ENCODE measurements at regions not wholly inside any gene's neighbourhood (a gene's known extent, or its start where the extent isn't known, plus 50 kb on each side); places are given as distances from the start of the nearest gene placed in this dataset.
"Not testable (repeated sequence)": the region's sequence is repeated elsewhere in the genome, so short reads cannot be mapped to it uniquely, and the experiment has no call there.

DNA sequence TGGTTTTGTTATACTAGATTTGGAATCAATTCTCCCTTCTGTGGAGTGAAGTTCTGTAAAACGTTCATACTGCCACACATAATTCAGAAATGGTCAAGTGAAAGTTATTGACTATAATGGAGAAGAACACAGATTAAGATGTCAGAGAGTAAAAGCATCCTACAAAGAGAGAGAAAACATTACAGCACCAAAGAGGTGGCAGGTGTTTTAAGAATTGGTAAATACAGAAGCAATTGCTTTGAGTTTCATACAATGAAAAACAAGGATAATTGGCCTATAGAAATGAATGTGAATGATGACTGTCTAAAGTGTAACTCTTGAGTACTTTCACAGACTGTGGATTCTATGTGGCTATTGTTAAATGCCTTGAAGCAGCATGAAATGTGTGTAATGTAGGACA lies 435.6 kb upstream of the SMIM31 start:
- DNase-seq (ENCODE audit: low read depth): no peak

DNA sequence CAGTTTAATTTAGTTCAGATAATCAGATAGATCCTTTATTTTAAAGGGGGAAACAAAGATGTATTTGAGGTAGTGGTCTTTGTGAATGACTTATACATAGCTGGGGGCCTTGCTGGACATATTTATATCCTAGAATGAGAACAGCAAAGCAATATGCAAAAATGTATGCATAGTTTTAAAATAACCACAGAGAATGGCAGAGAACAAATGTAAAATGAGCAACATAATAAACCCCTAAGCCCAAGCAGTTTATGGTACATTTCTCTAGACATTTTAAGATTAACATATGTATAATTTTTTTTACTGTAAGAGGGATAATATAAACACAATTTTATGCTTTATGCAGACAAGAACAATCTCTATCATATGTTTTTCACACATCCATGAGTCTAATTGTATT lies 434.2 kb upstream of the SMIM31 start:
- no peak for DNase-seq (ENCODE audit: low read depth)

DNA sequence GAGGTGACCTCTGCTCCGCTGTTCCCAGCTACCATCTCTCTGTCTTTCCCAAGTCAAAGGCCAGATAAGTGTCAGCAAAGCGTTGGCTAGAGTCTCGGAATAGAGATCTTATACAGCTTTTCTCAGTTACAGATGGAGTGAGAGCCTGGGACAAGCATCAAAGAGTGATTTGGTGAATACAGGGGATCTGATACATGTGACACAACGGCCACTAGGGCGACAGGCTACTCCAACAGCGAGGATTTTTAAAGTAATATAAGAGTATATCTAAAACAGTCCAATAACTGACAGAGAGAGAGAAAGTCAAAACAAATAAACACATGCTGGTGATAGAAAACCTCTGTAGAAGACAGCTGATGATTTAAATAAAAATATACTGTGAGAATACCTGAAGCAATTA lies 433.1 kb upstream of the SMIM31 start:
- no peak for DNase-seq (ENCODE audit: low read depth)

DNA sequence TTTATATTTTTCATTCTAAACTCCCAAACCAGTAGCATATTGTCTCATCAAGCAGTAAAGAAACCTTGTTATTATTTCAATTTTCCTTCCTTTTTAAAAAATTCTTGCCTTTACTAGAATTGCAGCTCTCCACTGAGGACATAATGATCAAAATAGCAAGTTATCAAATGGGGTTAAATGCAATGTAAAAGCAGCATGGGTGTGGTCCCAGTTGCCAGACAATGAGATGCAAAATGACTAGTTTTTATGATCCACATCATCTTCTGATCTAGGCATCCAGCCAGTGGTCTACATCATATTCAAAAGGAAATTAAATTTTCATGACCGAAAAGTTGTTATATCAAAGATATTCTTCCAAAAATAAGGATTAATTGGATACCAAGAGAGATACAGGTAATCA lies 427.9 kb upstream of the SMIM31 start:
- no peak for DNase-seq (ENCODE audit: low read depth)

DNA sequence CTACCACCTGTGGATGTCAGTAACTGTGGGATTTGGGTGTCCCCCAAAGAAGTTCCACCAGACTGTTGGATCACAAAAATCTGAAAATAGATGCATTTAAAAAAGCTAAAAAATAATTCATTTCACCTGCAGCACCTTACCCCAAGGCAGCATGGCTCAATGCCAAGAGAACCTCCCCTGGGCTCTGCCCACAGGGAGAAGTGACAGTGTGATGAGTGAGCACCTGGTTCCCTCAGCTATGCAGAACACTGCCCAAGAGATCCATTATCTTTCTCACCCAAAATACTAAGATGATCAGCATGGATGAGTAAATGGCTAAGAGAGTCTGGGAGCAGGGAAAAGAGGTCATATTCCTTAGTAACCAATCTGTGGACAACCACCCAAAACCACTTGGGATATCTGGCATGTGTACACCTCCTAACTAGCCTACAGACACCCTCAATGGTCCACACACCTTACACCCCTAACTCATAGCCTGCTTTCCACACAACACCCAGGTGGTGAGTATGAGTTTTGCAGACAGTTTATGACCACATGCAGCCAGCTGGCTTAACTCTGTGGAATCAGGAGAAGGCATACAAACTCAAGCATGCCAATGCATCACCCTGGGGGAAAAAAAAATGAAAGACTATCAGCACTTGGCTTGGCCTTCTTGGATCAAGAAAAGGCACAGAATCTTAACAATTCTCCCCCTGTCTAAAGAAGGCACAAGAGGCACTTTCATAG lies 416.5 kb upstream of the SMIM31 start:
- DNase-seq (ENCODE audit: low read depth): no peak

DNA sequence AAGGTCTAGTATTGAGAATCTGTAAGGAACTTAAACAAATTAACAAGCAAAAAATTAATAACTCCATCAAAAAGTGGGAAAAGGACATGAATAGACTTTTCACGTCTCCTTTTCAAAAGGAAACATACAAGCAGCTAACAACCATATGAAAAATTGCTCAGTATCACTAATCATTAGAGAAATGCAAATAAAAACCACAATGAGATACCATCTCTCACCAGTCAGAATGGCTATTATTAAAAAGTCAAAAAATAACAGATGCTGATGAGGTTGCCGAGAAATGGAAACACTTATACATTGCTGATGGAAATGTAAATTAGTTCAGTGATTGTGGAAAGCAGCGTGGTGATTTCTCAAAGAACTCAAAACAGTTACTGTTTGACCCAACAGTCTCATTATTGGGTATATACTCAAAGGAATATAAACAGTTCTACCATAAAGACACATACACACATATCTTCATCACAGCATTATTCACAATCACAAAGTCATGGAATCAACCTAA lies 410.4 kb upstream of the SMIM31 start:
- DNase-seq (ENCODE audit: low read depth): no peak

DNA sequence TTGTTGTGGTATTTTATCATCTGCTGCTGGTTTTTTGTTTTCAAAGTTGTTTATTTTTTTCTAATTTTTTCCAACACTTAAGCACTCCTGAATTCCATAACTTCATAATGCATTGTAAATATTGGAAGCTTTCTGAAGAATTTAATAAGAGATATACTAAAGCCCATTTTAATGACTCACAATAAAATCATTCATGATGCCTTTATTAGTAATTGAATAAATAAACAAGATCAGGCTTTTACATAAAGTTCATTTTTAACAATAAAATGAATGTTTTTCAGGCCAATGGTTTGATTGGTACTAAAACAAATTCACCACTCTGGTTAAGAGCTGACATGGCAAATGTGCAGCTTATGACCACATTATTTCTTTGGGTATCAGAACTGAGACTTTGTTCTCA lies 408.2 kb upstream of the SMIM31 start:
- no peak for DNase-seq (ENCODE audit: low read depth)

DNA sequence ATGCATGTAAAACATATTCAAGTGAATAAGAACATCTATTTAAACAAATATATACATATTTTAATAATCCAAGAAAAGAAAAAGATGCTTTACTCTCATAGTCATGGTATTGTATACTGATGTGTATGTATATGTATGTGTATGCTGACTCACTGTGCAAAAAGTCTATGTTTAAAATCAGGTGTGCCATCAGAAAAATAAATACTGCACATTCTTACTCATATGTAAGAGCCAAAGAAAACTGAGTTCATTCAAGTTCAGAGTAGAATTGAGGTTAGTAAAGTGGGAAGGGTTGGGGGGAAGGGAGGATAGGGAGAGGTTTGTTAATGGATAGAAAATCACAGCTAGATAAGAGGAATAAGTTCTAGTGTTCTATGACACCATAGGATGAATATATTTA lies 403.9 kb upstream of the SMIM31 start:
- no peak for DNase-seq (ENCODE audit: low read depth)

DNA sequence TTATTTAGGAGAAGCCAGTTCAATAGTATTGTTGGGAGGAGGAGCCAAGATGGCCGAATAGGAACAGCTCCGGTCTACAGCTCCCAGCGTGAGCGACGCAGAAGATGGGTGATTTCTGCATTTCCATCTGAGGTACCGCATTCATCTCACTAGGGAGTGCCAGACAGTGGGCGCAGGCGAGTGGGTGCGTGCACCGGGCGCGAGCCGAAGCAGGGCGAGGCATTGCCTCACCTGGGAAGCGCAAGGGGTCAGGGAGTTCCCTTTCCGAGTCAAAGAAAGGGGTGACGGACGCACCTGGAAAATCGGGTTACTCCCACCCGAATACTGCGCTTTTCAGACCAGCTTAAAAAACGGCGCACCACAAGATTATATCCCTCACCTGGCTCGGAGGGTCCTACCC lies 403.2 kb upstream of the SMIM31 start:
- not testable (repeated sequence) for DNase-seq (ENCODE audit: low read depth)

DNA sequence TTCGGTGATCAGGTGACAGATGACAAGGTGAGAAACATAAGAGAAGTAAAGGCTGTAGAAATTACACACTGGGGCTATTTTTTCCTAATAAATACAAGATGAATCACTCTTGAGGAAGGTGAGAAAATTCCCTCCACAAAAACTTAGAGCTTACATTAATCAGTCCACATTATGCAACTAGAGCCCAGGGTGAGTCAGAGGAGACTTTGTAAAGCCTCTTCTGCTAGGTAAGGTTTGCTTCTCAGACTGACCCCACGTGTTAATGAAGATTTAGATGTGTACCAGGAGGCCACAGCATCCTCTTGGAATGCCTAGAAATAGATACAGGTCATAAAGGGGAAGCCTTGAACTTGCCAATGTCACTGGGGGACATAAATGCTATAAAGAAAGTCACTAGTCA lies 396.0 kb upstream of the SMIM31 start:
- DNase-seq (ENCODE audit: low read depth): no peak

DNA sequence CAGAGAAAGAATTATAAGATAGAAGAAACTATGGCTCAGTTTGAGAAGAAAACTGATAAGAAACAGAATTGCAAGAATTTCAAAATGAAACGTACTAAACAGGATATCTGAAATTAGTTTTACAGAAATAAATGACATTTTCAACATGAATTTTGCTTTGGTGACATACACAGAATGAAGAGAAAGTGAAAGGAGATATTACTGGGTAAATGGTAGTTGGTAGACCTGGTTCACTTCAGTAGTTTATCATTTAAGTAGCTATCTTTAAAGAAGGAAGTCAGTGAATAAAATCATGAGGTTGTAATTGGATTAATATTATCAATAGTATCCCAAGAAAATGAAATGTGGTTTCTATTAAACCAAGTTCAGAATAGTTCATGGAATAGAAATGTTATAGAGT lies 395.5 kb upstream of the SMIM31 start:
- no peak for DNase-seq (ENCODE audit: low read depth)

DNA sequence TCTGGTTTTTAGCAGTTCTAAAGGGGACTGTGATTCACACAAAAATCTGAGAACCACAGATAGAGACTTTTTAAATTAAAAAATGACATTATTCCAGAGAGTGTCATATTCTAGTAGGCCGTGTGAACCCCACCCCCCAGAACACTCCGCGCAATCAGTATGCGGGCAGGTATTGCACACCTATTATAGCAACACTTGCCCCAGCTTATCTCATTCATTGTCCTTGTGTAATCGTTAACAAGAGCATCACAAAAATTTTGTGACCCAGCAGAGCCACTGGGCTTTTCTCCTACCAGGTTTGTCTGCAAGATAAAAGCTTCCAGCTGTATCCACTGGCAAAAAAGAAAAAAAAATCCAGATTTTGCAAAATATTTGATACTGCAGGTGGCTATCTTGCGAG lies 394.1 kb upstream of the SMIM31 start:
- DNase-seq (ENCODE audit: low read depth): no peak

DNA sequence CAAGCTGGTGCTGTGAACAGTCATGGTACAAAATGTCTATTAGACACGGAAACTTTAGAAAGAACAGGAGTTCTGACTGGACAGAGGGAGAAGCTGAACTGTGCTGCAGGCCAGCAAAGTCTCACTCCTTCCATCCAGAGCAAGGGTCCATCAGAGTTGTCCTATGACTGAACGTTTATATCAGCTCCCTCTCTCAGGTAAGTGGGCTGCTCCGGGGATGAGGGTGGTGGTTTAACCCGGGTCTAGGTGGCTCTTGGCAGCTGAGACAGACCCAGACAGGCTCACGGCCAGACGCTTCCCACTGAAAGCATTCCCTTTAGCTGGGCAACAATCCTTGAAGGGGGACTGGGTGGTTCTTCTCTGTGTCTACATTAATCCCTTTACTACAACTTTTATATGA lies 385.0 kb upstream of the SMIM31 start:
- DNase-seq (ENCODE audit: low read depth): no peak

DNA sequence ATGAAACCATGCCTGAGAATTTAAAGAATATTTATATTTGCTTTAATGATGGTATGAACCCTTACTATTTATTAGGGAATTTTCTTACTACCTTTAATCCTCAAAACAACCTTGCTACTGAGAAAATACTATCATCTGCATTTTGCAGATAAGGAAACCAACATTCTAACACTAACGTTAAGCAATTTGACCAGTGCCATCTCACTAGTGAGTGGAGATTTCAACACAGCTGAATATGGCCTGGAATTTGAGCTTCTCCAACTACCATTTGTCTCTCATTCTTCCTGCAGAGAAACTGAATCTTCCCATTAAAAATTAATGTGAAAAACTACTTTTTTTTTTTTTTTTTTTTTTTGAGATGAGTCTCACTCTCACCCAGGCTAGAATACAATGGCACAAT lies 380.9 kb upstream of the SMIM31 start:
- no peak for DNase-seq (ENCODE audit: low read depth)

DNA sequence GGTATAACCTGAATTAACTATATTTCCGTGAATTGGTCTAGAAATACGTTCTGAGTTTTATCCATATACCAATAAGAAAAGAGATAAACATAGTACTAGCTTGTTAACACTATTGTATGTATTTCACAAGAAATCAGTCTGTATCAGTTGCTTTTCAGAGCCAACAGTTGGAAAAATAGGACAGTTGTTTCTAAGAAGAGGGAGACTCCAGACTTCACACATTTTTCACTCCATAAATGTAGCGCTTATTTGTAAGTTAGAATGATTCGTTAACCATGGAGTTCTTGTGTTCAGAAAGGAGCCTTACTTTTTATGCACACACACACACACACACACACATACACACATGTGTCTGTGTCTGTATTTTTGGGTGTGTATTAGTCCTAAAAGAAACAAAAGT lies 376.7 kb upstream of the SMIM31 start:
- DNase-seq (ENCODE audit: low read depth): no peak

DNA sequence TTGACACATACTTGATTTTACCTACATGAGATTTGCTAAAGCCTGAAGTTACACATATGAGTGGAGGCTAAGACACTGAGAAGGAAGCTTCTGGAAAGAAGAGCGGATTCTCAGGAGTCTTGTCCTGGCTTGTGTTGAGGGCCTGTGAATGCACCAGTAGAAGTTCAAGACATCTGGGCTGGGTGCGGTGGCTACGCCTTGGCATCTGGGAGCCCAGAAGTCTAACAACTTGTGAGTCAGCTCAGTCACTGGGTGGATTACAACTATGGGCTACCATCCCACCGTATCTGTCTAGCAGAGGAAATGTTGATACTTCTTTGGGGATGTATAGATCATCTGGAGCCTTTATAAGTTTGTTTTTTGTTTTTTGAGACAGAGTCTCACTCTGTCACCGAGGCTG lies 375.6 kb upstream of the SMIM31 start:
- no peak for DNase-seq (ENCODE audit: low read depth)

DNA sequence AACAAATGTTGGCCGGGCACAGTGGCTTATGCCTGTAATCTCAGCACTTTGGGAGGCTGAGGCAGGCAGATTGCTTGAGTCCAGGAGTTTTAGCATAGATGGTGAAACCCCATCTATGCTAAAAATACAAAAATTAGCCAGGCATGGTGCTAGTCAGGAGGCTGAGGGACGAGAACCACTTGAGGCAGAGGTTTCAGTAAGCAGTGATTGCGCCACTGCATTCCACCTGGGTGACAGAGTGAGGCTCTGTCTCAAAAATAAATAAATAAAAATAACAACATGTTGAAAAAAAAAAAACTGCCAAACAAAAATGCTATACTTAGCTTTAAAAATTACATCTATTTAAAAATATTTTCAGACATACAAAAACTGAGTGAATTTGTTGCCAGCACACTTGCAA lies 374.2 kb upstream of the SMIM31 start:
- DNase-seq (ENCODE audit: low read depth): no peak

DNA sequence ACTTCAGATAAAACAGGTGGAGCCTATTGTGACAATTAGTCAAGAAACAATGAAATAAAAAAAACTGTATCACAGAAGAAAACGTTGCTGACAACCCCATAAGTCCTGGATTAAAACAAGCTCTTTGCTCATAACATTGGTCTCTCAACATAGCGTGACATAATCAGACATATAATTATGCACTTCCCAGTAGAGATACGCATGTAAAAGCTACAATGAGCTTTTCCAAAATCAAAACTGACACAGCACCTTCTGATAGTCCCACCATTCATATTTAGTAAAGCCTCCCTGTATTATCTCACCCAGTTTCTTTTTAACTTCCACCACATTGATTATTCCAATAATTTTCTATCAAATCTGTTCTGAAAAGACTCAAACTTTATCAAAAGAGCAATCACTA lies 372.1 kb upstream of the SMIM31 start:
- no peak for DNase-seq (ENCODE audit: low read depth)

DNA sequence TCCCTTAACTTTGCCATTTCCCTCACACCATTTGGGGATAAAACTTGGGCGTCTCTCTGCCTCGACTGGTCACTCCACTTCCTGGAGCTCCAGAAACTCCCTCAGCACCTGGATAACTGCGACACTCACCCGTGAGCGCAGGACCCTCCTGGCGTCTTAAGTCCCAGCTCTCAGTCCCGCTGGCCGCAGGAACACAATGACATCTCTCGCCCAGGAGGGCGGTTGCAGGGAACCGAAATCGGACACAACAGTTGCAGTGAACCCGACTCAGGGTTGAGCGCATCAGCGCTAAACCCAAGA lies 370.9 kb upstream of the SMIM31 start:
- DNase-seq (ENCODE audit: low read depth): no peak

DNA sequence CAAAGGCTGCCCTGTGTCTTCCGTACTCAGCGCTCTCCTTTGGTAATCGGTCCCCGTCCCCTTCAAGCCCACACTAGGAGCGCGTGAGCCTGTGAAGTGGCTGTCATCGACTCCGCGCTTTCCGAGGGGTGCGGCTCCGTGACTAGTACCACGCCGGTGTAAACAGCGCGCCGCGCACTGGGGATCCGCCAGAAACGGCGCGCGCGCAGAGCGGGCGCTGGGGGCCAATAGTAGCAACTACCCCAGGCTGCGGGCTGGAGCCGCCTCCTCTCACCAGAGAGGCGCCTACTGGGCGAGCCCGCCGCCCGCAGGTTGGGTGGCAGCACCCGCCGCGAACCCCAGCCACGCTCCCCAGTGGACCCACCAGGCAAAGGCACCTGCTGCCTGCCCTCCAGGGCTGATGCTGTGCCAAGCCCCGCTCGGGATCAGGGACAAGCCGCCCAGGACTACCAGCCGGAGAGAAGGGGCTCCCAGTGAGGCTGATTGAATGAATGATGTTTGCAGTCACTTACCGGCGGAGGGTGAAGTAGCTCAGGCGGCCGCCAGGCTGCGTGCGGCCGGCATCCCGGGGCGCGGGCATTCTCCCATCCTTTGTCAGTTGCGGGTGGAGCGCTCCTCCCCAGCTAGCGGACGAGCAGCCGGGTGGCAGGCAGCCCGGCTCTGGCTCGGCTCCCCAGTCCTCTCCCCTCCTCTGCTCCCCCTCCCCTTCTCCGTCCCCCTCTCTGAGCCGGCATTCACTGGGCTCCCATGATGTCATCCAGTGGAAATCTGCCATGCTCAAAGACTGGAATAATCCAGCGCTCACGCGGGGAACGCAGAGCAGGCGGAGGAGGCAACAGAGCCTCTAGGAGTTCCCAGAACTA lies 370.3 kb upstream of the SMIM31 start:
- no peak for DNase-seq (ENCODE audit: low read depth)

DNA sequence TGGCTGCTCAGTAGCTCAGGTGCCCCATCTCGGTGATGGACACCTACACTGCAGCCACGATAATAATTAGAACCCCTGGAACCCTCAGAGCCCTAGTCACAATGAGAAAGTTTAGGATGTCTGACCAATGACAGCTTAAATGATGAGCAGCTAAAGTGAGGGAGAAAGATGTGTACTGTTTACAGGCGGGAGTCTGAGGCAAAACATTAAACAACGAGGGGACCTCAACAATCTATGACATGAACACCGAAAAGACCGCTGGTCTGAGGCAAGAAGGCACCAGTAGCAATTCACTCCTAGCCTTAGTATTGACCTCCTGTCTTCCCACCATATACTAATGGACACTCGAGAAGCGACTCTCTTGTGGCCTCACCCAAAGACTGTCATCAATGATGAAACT lies 369.5 kb upstream of the SMIM31 start:
- DNase-seq (ENCODE audit: low read depth): no peak

DNA sequence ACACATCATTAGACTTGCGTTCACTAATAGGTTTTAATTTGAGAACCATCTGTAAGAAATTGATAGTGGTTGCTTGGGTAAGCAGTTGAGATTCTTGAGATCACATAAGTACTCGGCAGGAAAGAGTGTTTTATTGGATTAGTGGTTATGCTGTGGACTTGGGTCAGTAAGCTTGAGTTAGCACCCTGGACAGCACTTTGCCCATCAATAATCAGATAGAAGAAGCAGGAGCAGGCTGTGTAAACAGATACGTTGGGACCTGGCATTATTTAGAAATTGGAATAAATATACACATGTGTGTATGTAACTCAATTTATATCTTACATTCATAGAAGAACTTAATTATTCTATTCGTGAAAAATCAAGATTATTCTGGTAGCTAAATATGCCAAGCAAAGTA lies 357.5 kb upstream of the SMIM31 start:
- DNase-seq (ENCODE audit: low read depth): no peak

DNA sequence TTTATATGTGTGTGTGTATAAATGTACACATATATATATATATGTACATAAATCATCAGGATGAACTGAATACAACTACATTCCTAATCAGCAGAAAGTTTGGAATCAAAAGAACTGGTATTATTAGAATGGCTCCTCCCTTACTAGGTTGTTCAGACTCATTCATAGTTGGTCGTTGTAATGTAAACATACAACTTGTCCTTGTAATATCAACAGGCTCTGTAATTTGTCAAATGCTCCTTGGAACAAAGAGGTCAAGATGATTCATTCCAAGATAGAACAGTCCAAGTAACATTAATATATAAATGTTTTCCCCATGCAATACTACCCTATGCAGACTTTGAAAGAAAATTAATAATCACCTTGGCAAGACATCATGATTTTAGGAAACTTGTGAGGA lies 351.4 kb upstream of the SMIM31 start:
- no peak for DNase-seq (ENCODE audit: low read depth)

DNA sequence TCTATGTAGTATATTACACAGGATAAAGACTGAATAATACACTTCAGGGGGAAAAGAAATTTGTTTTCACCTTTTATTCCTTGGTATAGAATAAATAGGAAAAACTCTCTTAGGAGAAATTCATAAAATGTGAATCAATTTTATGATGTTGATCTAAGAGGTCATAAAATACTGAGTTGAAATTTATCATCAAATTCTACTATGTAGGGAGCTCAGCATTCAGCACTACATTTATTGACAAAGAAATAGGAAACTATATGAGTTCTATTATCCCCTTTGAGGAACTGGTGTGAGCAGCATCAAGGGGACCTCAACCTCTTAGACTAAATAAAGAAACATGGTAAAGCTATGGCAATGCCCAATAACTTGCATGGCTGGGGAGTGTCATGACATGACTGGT lies 348.2 kb upstream of the SMIM31 start:
- DNase-seq (ENCODE audit: low read depth): no peak
